G401 (cell line): ENCODE measurements at regions not wholly inside any gene's neighbourhood (a gene's known extent, or its start where the extent isn't known, plus 50 kb on each side); places are given as distances from the start of the nearest gene placed in this dataset.

Experiments used
- DNase-seq: peaks from one replicate; pipeline ENCODE4 v3.0.0-alpha.2; 2015; ENCODE audit warnings: low spot score
- in situ Hi-C: cut with HindIII; loops from 2 replicates; pipeline ENCODE4 v1.10.0; 2016; ENCODE audit warnings: low sequenced_read_pairs, mixed read lengths

- in situ Hi-C loops: no loop called here
- no peak for DNase-seq
Measured at GRCh38 chr11:20253796-20254195, 93.5 kb upstream of the DBX1 start.

DNA sequence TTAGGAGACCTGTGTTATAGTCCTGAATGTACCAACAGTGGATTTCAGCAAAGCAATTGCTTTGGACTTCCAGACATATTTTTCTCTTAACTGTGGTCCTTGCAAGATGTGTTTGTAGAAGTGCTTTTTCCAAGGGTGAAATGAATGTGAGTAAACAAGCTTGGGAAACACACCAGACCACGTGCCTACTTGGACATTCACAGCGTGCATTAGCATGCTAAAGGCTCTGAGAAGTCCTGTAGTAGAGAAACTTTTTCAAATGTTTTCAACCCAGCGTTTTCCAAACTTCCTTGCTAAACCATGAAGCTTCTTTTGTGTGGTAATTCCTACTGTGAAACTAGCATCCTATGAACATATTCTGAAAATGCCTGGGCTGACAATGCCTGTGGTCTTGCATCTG is 91.2 kb upstream of the DBX1 start:
- in situ Hi-C loops: no loop called here
- DNase-seq: no peak

DNA sequence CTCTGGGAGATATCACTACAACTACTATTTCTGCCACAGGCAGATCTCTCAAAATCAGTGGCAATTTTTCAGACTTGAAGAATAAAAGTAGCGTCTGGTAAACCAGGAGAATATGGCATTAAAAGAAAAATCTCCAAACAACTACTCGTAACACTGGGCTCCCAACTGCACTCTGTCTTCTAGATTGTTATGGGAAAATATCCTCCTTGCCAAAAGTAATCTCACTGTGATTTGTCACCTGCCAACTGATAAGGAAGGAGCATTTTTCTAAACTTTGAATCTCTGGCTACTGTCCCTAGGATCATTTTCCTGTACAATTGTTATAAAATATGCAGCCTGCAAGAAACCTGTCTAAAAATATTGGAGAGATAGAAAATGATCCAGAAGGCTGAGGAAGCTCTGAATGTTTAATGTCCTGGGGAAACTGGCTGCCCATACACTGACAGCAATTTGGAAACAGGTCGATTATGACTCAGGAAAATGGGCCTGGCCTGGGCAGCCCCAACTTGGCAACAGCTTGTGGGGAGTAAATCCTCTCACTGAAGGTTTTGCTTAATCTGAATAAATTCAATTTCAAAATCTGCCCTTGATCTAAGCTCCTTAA is 90.5 kb upstream of the DBX1 start:
- no peak for DNase-seq
- in situ Hi-C loops: no loop called here

DNA sequence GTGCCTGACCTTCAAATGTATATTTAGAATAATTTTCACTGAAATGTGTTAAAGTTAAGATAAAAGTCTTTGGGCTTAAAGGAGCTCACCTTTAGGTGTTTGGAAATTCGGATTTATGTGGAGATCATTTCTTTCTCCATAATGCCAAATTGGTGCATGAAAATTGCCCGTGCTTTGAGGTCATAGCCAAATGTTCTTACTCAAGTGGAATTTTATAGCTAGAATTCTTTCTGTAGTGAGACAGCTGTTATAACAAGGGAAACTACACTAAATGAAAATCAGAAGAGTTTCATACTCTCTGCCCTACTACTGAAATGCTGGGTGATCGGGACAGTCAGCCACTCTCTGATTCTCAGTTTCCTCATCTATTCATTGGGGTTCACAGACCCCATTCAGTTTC is 89.5 kb upstream of the DBX1 start:
- in situ Hi-C loops: no loop called here

GRCh38 chr11:20249378-20249777 is 89.1 kb upstream of the DBX1 start:
- in situ Hi-C loops: no loop called here
- DNase-seq: no peak

More for the DNA sequence above, 89.5 kb upstream of the DBX1 start:
- DNase-seq: no peak

- no peak for DNase-seq
- in situ Hi-C loops: no loop called here
Measured at GRCh38 chr11:20248871-20249270, 88.6 kb upstream of the DBX1 start.

GRCh38 chr11:20248121-20248772 is 88.0 kb upstream of the DBX1 start:
- no peak for DNase-seq
- in situ Hi-C loops: no loop called here

DNA sequence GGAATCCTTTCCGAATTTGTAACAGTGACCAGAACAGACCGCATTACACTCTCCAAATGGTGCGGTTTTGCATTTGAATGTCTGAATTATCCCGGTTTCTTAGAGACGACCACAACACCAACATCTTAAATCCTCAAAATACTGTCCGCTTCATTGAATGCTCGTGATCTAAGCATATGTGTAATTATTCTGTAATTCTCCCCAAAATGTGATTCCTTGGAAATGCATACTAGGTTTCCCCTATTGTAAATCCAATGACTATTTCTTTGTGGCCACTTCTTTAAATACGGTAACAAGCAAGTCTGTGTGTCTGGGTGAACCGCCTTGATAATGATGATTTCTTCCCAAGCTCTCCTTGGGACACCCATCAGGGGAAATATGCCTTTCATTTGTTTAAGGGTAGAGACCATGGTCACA is 87.3 kb upstream of the DBX1 start:
- no peak for DNase-seq
- in situ Hi-C loops: no loop called here

- in situ Hi-C loops: no loop called here
- DNase-seq: no peak
Measured at GRCh38 chr11:20243974-20244373, 83.7 kb upstream of the DBX1 start.

DNA sequence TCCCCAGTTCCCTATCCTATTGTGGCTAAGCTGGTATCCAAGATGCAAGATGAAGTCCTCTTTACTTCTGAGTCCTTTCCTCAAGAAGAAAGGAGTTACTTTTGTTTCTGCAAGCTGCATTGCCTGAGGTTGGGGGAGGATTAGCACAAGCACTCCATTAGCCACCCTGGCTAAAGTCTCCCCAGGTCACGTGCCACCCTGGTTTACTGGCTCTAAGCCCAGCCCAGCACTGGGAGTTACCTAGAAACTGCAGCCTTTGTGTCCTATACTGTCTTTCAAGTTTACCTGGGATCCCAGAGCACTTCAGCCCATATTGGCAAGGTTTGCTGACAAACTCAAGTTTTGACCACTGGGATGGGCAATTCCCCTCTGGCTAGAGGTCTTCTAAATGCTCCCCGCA is 78.4 kb upstream of the DBX1 start:
- no peak for DNase-seq
- in situ Hi-C loops: no loop called here

GRCh38 chr11:20235164-20235563 is 74.9 kb upstream of the DBX1 start:
- in situ Hi-C loops: no loop called here
- DNase-seq: no peak

DNA sequence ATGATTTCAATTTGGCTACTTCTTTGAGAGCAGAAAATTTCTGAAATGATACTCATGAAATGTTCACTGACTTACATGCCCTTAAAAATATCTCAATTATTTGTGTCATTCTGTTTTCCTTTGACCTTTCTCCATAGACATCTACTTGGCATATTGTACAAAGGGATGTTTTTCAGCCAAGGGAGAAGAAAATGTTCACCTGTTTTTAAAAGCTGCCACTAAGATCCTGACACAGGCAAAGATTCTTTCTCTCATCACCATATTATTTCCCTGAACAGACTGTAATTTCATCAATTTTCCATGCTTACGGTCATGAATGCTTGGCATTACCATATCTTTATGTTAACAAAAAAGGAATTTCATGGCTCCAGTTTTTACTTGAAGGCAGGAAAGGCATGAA is 67.4 kb upstream of the DBX1 start:
- DNase-seq: no peak
- in situ Hi-C loops: no loop called here

DNA sequence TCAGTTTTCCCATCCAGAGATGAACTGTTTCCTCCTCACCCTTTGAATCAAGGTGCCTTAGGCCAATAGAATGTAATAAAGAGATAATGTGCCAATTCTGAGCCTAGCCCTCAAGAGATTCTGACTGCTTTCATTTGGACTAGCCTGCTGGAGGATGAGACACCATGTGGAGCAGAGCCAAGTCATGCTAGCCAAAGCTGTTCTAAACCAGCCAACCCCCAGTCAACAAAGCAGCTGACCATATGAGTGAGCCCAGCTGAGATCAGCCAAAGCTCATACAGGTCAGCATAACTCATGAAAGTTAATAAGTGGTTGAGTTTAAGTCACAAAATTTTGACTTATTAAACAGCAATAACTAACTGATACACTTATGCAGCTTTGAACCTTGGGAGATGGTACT is 66.7 kb upstream of the DBX1 start:
- no peak for DNase-seq

GRCh38 chr11:20221566-20221965 is 61.3 kb upstream of the DBX1 start:
- in situ Hi-C loops: no loop called here

More for the DNA sequence above, 66.7 kb upstream of the DBX1 start:
- in situ Hi-C loops: no loop called here

GRCh38 chr11:20213790-20214189 is 53.5 kb upstream of the DBX1 start:
- DNase-seq: no peak
- in situ Hi-C loops: no loop called here

More at GRCh38 chr11:20221566-20221965, 61.3 kb upstream of the DBX1 start:
- DNase-seq: no peak

DNA sequence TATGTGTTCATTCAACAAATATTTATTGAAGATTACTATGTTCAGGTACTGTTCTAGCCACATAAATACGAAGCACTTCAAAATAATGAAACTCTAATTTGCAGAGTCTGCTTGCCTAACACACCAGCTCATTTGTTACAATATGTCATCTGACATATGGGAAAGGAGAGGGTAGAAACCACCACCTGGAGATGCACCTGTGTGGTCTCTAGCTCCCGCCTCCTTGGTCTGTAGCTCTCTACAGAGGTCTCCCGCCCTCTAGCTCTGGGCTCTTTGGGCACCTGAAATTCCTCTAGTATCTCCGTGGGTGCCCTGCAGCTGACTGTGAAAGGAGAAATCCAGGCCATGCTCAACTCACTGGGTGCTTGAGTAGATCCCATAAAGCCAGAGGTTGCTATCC is 51.4 kb upstream of the DBX1 start:
- in situ Hi-C loops: no loop called here
- DNase-seq: no peak
